Fibroblast of skin of right biceps (primary cell): ENCODE measurements at regions not wholly inside any gene's neighbourhood (a gene's known extent, or its start where the extent isn't known, plus 50 kb on each side); places are given as distances from the start of the nearest gene placed in this dataset.
"Not testable (repeated sequence)": the region's sequence is repeated elsewhere in the genome, so short reads cannot be mapped to it uniquely, and the experiment has no call there.

Experiments used
- DNase-seq: peaks from one replicate; pipeline ENCODE4 v3.0.0-alpha.2; 2013

DNA sequence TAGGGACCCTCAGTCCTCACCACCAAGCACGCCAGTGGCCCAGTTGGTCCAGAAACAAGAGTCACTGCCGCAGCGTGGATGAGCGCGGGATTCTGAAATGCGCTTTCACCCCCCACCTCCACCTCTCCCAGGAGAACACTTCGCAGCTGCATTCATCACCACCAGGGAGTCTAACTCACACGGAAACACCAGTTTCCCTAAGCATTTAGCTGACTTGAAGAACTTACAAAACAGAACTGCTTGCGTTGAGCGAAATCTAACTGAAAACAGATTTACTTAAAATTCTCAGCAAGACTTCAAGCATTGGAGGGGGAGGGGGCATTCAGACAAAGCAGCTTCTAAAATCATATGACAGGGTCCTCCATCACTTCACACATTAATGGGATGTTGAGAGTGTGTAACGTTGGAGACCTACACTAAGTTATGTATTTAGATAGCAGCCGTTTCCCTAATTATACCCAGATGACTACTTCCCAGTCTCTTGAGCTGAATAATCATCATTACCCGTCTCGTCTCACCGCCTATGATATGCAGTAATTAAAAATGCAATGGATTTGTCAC, 258.2 kb upstream of the IRS2 start:
- peak; percentile 94 for DNase-seq

DNA sequence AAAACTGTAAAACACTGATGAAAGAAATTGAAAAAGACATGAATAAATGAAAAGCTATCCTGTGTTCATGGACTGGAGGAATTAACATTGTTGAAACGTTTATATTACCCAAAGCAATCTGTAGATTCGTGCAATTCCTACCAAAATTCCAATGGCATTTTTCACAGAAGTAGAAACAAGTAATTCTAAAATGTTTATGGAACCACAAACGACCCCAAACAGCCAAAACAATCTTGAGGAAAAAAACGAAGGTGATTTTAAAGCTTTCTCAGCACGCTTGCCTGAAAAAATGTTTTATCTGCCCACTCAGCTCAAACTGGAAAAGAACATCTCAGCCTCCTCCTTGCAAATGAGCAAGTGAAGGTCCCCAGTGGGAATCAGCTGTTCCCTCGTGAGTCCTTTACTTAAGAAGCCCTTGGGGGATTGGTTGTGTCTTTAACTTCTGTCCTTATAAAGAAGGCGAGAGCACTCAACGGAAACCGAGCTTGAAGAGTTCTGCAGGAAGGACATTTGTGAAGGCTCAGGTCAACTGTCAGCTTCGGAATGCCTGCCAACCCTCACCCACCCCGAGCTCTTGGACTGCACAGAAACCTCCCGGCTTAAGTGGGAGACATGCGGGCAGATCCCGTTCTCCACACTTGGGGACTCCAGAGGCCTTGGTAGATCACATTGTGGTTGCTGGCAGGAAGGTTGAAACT, 256.0 kb upstream of the IRS2 start:
- peak; percentile 76 for DNase-seq

DNA sequence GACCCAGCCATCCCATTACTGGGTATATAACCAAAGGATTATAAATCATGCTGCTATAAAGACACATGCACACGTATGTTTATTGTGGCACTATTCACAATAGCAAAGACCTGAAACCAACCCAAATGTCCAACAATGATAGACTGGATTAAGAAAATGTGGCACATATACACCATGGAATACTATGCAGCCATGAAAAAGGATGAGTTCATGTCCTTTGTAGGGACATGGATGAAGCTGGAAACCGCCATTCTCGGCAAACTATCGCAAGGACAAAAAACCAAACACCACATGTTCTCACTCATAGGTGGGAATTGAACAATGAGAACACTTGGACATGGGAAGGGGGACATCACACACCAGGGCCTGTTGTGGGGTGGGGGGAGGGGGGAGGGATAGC, 255.3 kb upstream of the IRS2 start:
- not testable (repeated sequence) for DNase-seq

DNA sequence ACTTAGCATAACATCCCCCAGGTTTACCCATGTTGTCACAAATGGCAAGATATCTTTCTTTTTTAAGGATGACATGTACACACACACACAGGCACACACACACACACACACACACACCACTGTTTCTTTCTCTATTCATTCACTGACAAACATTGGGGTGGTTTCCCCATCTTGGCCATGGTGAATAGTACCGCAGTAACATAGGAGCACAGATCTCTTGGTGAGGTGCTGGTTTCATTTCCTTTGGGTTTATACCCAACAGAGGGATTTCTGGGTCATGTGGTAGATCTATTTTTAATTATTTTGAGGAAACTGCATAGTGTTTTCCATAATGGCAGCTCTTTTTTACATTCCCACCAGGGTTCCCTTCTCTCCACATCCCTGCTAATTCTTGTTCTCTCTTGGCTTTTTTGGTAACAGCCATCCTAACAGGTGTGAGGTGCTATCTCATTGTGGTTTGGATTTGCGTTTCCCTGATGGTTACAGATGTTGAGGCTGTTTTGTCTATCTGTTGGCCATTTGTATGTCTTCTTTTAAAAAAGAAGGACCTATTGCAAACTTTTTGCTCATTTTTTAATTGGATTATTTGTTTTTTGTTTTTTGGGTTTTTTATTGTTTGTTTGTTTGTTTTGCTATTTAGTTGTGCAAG, 251.7 kb upstream of the IRS2 start:
- DNase-seq, result no peak

DNA sequence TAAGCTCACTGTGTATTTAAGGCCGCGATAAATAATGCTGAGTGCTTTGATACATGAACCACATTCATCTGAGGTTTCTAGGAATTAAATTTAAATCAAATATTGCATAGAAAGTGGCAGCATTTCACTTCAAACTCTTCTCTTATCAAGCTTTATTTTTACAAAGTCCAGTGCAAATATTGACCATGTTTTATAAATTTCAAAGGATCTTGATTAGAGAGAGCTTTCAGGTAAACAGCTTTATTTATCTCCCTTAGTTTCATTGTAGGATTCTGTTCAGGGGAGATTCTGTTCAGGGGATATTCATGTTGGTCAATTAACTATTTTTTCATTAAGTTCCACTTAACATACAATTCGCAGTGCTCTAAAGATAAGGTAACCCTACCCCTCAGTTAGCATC, 249.7 kb upstream of the IRS2 start:
- no peak for DNase-seq

DNA sequence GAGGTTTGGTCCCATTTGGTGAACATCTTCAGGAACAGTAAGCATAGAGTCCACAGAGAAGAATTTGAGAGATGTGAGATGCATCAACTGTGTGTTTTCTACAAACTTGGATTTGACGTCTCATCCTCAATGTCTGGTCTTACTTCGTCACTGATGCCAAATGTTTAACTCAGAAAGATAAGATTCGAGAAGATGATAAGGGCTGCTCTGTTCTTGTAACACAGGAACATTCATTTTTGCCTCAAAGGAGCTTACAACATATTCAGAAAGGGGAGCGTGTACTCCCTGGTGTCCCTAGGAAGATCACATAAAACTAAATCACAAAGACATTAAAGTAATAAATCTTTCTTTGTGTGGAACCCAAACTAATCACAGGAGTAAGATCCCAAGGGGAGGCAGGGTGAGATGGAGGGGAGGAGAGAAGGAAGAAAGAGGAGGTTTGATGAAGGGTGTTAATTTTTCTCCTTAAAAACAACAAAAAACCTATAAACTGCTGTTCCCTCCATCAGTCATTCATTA, 247.7 kb upstream of the IRS2 start:
- no peak for DNase-seq

DNA sequence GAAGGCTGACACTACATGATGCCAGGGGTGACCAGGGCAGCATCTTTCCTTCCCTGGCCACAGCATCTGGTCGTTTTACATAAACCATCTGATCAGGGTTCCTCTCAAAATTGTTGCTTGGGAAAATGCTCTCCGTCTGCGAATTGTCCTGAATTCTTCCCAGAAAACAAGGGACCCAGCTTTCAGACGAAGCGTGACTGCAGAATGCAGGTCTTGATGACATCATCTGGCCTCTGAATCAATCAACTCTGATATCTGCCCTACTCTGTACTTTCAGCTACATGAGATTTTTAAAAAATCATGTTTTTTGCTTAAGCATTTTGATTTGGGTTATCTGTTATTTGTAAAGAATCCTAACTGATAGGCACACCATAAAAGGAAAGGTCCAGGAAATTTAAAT, 246.6 kb upstream of the IRS2 start:
- no peak for DNase-seq

DNA sequence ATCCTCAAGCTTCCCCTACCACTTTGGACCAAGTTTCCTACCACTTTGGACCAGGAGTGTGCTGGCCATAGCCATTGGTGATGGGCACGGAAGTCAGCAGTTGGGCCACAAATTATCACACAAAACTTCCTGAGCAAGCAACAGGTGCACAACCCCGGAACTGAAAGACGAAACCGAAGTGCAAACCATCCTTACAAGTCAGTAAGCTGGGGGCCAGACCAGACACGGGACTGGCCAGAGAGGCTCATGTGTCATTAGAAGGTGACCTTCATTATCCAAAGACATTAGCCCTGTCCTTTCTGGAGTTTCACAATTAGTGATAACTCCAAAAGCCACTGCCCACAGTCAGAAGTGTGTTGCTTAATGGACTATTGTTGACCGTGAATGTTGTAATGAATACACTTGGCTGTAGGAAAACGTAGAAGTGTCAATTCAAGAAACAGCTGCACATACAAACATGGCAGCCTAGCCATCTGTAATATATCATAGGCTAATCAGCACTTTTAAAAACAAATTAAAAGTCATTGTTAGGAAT, 244.1 kb upstream of the IRS2 start:
- no peak for DNase-seq

DNA sequence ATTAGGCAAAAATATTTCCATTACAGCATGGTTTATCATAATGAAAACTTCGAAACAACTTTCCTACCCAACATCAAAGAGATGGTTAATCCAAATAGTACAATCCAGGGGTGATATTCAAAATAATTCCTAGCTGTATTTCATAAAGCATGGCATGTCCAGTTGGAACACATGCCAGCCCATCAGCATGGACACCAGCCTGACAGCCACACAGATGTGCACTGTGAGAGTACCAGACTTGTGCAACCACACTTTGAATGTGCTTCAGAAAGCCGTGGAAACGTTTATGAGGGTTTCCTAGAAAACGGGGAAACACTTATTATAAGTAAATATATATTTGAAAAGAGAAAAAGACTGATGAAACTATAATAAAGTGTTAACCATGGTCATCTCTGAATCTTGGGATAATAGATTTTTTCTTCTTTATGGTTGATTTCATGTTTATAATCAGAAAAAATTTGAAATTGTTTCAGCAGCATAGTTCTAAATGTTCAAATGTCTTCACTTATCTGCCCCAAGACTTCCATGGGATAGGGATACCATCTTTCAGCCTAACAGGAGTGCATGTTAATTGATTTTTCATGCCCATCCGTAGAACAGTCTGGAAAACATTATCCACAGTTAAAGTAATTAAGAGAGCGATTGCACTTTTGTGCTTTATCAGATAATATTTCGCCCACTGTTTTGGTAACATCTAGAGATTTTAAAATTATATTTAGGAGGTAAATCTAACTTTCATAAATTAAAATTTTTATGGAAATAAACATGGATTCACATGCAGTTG, 242.6 kb upstream of the IRS2 start:
- DNase-seq, result no peak

DNA sequence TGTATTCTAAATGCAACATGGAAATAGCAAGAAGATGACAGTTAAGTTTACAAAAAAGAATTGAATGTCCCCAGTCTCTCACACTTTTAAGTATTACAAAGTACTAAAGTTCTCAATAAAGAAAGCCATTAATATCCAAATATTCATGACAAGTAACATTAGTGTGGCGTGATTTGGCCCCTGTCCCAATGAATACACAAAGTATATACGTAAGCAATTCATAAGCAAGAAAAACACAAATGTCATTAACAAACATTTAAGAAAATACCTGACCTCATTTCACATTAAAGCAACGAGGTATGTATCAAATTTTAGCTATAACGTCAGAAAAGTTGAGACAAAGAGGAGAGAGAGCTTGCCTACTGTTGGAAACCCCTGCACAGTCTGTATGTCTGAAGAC, 241.9 kb upstream of the IRS2 start:
- DNase-seq, result no peak

DNA sequence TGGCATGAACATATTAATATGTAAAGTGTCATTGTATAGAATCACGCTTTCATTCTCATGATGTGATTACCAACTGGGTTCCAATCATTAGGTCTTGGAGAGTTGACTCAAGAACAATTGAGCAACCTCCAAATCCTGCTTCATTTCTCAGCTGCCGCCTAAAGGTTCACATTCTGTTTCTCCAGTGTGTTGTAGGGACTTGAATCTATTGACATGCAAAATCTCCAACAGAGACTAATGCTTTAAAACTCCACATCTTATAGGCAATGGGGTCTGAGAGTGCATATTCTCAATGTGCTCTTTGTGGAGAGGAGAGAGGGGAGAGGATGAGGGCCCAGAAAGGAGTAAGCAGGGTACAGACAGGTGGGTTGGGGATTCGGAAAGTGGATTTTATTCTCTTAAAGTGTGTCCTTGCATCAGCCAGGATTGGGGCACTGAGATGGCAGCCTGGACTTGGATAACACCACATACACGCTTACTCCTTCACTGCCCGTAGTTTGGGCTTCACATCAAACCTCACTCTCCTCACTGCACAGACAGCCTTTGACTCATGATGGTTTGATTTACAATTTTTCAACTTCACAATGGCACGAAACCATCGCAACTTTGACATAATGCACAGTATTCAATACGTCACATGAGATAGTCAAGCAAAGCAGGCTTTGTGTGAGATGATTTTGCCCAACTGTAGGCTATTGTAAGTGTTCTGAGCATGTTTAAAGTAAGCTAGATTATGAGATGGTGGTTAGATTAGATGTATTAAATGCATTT, 241.3 kb upstream of the IRS2 start:
- DNase-seq, result no peak

DNA sequence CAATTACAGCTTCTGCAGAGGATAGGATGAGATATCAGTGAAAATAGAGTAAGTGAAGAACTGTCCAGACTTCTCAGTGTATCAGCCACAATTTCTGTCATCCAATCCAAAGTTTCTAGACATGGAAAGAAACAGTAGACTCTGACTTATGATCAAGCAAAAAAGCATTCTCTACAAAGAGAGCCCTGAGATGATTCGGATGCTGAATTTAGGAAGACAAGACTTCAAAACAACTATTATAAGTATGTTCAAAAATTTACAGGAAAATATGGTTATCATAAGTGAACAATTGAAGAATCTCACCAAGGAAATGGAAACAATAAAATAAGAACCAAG, 238.2 kb upstream of the IRS2 start:
- DNase-seq, result no peak

DNA sequence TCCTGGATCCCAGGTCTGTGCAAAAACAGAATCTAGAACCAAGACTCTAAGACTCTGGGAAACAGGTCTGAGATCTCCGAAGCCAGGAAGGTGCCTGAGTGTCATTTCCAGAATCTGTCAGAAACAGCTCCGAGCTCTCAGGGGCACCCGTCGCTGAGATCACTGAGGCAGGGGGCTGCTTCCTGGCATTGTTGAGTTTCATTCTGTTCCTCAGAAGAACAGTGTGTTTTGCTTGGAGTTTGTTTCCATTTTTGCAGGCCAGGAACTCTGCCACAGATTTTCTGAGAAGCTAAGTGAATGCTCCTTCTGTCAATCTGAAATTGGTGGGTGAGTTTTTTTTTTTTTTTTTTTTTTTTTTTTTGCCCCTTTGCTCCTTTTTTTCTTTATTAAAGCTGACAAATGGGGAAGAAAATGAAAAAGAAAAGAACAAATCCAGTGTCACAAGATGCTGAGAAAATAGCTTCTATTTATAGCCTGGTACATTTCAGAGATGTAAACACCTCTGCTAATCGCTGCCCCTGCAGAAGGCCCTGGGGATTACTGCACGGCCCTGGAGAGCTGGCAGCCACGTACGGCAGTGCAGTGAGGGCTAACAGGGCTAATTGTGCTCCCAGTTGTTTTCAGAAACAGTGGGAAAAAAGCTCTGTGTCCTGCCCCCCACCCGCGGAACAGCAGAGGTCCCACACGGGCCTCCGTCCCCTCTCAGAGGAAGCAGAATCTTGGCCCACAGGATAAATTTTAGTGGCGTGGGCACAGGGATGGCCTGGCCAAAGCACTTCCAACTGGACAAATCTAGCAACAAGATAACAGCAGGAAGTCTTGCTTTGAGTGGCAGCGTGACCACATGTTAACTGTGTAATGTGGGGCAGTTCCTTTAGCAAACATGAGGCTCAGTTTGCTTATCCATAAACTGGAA, 237.6 kb upstream of the IRS2 start:
- no peak for DNase-seq

DNA sequence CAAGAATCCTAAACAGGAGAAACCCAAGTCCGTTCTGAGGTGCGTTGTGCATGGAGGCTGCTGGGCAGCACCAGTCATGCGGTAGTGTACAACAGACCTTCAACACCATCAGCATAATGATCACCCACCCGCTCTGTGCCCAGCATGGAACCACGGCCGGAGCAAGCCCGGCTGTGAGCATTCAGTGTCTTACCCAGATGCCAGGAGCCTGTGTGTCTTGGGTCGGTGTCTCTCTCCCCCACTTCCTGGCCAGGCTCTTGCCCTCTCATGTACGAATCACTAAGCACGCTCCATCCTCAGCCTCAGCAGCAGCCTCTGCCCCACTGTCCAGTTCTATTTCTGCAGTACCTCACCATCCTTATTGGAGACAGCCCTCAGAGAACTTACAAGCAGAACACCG, 231.6 kb upstream of the IRS2 start:
- DNase-seq, result peak; percentile 44

DNA sequence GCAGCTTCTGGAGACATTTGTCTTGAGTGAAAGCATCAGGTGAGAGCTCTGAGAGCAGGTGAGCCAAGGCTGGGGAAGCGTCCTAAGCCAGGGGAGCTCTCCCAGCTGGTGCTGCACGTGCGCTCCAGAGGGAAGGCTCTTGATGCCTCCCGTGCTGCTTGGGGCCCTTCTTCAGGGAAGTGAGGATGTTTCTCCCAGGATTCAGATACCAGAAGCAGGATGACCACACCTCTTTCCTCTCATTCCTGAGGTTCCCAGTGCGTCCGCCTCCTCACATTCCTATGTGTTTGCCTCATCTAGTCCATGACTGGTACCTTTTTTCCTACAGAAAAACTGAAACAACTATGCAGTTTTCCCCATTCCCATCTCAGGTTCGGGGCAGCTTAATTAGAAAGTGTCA, 231.0 kb upstream of the IRS2 start:
- DNase-seq, result peak; percentile 97

DNA sequence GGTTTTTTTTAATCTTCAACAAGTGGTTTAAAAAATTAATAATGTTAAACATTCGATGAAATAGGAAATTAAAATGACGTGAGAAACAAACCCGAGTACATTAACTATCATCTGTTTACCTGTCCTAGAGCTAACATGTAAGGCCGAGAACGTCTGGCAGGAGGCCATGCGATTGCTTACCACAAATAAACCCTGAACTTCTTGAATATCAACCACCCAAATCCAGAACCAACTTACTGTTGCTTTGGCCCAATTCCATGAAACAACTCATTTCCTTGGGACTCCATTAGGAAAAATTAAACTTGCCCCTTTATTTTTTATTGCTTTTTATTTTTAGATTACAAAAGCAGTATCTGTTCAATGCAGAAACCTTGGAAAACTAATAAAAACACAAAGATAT, 228.9 kb upstream of the IRS2 start:
- DNase-seq, result no peak

DNA sequence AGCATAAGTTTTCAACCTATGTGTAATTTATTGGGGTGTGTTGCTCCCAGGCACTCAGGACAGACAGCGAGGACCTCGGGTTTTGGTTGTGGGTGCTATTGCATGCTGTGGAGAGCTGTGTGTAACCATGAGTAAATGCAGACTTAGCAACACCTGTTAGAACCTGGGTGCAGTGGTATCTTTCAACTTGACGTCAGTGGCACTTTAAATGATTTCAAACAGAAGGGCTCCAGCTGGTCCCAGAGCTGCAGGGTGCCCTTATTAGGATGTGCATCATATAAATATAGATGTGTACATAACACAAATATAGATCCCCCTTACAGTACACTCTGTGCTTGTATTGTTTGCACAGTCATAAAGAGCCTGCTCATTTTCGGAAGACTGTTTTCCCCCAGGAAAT, 228.3 kb upstream of the IRS2 start:
- no peak for DNase-seq

DNA sequence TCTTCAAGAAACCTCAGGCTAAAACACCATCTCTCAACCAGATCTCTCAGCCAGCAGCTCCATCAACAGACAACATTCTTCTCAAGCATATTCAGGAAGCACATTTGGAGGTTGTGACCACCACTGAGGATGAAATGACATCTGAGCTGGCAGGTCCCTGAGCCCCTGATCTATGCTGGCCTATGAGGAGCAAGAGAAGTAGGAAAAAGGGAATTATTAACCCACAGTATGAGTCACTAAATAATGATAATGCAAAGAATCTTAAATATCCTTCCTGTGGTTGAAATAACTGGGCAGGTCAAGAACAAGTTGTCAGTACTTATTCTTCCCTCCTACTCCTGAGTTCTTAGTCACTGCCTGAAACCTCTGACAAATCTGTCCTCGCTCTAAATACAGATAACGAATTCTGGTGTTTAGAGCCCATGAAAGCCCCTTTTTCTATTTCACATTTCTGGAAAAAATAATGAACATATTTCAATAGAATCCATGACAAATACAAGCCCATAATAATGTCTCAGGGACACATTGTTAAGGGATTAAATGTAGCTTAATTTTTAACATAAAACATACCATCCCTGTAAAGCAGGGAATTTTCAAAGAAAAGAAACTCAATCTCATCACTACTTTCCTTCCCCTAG, 225.8 kb upstream of the IRS2 start:
- DNase-seq, result peak; percentile 100

DNA sequence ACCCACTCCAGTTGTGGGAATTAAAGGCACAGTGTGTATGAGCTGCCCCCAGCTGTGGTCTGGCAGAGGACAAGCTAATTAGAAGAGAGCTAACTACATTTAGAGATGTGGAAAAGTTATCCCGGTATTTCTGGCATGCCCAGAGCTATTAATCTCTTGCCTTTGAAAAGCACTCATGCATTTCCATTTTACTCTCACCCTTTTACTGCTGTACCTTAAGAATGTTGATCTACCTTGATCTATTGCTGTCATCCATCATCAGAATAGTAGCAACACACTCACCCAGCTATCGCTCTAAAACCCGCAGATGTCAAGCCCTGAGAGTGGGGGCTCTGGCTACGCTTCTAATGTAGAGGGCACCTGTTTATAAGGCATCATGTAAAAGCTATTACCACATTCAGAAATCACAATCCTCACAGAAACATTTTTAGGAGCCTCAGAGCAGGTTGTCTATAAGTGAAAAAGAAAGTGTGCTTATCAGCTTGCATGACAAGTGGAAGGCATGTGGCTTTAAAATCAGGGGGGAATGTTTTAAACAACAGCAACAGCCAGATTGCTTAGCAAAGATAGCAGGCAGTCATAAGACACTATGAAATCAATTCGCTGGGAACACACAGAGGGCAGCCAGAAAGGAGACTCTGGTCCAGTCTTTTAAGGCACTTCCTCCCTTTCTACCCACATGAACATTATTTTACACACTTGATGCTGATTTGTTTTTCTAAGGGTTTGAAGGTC, 224.2 kb upstream of the IRS2 start:
- no peak for DNase-seq

DNA sequence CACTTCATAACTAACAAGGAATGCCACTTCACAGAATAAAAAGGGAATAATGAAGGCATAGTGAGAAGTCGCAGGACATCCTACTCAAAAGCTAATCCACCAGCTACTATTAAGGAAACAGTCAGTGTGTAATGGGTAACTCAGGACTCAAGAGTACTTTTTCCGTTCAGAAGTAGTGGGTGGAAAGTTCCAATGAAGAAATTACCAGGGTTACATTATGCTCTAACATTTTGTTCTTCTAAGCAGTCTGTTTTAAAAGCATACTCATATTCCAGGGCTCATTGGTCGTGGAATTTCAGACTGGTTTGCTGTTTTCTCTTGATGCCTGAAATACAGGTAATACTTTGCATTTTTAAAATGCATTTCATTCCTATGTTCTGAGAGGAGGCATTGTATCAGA, 222.4 kb upstream of the IRS2 start:
- DNase-seq, result no peak
